Jurkat, Clone E6-1 (cell line): ENCODE measurements at regions not wholly inside any gene's neighbourhood (a gene's known extent, or its start where the extent isn't known, plus 50 kb on each side); places are given as distances from the start of the nearest gene placed in this dataset.

Experiments used
- DNase-seq: peaks from one replicate; pipeline ENCODE4 v3.0.0-alpha.2; 2011; ENCODE audit warnings: low read depth, low spot score
- H3K4me3 ChIP-seq: 2 replicates; pipeline ENCODE4 v1.5.1; 2011; ENCODE audit warnings: mild to moderate bottlenecking, low read length, control low read depth, moderate library complexity

DNA sequence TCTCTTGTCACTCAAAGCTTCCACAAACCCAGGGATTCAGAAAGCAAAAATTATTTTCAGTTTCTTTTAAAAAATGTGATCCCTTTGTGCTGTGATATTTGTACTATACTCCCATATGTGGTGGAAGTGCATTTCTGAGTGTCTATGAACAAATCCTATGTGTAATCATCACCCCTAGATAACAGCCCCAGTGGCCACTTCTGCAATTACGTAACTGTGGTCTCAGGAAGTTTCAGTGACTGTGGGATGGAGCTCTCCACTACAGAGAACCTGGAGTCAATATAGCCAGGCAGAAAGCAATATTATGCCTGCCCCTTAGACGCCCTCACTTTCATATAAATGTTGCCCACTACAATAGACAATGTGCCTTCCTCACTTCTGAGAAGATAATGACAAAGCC lies 1101.7 kb upstream of the GHITM start:
- no peak for DNase-seq
- H3K4me3 ChIP-seq: no peak overlapping the region

DNA sequence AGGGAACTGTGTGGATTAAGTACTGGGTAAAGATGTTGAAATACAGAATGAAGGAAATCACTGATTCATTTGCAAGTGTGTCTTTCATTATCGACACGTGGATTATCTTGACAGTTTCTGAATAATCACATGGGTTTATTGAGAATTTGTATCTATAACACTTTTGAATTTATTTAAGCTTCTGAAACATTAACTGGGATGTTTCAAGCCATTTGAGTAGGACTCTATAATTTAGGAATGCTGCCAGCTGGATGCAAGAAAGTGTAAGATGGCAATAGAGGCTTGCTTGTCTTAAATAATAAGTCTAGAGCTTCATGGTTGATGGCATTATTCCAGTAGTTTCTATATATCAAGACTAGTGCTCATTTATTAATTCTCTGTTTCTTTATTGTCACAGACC lies 1100.7 kb upstream of the GHITM start:
- no peak overlapping the region for H3K4me3 ChIP-seq
- DNase-seq: no peak

GRCh38 chr10:83045731-83046130 lies 1093.6 kb upstream of the GHITM start:
- DNase-seq: no peak
- H3K4me3 ChIP-seq: no peak overlapping the region

DNA sequence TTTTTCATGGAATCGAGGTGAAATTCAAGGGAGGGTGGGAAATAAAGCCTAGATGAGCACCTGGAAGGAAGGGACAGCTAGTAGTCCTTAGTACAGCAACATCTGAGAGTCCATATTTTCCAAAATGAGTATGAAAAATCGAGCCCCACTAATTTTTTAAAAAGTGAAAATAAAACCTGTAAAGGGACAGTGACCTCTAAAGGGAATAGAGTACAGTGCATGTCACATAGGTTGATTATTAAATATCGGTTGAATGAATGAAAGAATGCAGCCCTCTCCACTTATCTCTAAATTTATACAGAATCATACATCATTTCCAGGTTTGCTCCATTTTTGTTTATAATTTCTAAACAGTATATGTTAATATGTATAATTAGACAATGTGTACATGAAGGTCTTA lies 1088.5 kb upstream of the GHITM start:
- DNase-seq: no peak
- H3K4me3 ChIP-seq: no peak overlapping the region

DNA sequence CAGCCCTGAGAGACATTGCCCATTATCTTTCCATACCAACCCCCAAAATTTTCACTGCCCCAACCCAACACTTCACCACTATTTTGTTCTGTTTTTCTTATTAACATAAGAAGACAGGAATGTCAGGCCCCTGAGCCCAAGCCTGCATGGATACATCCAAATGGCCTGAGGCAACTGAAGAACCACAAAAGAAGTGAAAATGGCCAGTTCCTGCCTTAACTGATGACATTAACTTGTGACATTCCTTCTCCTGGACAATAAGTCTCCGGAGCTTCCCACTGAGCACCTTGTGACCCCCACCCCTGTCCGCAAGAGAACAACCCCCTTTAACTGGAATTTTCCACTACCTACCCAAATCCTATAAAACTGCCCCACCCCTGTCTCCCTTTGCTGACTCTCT lies 1076.4 kb upstream of the GHITM start:
- DNase-seq: no peak
- no peak overlapping the region for H3K4me3 ChIP-seq

DNA sequence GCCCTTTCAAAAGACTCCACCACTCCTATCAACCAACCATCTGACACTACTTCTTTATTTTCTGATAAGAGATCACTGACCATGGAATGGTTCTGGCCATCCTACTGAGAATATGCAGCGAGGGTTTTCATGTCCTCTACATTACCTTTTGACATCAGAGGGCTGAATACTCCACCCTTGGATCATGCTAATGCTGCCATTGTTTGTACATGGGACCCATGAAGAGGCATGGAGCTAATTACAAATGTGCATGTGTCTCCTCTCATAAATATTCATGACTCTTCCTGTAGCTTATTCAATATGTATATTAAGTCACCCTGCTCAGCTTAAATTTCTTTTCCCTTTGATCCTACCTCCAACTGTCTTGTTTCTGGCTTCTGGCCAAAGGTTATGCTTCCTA lies 1065.8 kb upstream of the GHITM start:
- DNase-seq: no peak
- no peak overlapping the region for H3K4me3 ChIP-seq

DNA sequence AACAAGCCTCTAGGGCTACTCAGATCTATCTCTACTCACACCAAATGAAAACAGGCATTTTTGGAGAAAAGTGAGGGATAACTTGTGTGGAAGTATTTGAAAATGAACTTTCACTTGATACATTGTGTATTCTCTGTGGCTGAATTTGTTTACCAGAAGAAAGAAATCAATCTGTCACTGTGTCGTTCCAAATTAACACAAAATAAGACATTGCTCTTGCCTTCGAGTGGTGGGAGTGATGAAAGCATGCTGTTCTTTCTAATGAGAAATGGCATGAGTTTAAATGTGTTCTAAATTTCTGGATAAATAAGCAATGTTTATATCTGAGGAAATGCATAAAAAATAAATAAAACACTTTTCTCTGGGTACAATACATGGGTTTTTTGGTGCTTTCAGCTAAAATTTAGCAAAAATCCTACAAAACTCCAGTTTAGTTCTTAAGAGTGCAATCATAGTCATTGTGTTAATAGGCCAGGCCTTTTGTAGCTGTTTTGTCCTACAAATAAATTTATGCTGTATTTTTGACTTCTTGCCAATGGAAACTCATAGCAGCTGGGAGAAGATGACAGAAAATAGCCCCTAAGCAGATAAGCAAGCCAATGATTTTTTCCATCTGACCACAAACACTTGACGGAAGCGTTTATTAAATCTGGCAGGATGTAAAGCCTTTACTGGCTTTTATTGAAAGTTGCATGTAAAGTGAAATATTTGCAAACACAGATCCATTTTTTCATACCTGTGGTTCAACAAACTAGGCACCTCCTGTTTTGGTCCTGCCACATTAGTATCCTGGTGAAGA lies 1064.1 kb upstream of the GHITM start:
- DNase-seq: no peak

GRCh38 chr10:83075815-83076355 lies 1063.4 kb upstream of the GHITM start:
- H3K4me3 ChIP-seq: no peak overlapping the region
- DNase-seq: no peak

More for the DNA sequence above, 1064.1 kb upstream of the GHITM start:
- no peak overlapping the region for H3K4me3 ChIP-seq

- DNase-seq: no peak
- no peak overlapping the region for H3K4me3 ChIP-seq
Observed at GRCh38 chr10:83076443-83076842, 1062.9 kb upstream of the GHITM start.

DNA sequence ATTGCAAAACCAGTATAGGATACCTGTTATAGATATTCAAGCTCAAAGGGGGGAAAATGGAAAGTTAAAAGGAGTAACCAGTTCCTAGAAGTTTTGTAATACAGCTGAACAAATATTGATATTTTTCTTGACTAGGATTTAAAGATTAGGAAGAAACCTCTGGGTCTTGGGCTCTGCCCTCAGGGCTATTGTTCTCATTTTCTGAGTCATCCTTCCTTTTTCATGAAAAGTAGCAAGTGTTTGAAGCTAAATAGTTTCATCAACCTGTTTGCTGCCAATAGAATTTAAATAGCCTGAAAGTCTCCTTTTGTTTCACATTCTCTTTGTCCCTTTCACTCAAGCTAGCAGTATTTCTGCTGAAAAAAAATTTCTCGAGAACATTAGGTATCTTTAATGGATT lies 1061.1 kb upstream of the GHITM start:
- no peak for DNase-seq
- no peak overlapping the region for H3K4me3 ChIP-seq

GRCh38 chr10:83078645-83079044 lies 1060.7 kb upstream of the GHITM start:
- DNase-seq: no peak
- no peak overlapping the region for H3K4me3 ChIP-seq

- no peak for DNase-seq
- H3K4me3 ChIP-seq: no peak overlapping the region
Observed at GRCh38 chr10:83083831-83084230, 1055.5 kb upstream of the GHITM start.

DNA sequence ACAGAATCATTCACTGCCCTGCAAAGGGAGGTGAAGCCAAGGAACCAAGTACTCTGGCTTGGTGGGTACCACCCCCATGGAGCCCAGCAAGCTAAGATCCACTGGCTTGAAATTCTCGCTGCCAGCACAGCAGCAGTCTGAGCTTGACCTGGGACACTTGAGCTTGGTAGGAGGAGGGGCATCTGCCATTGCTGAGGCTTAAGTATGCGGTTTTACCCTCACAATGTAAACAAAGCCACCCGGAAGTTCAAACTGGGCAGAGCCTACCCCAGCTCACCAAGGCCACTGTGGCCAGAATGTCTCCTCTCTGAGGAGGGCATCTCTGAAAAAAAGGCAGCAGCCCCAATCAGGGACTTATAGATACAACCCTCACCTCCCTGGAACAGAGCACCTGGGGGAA lies 1050.0 kb upstream of the GHITM start:
- no peak for DNase-seq
- no peak overlapping the region for H3K4me3 ChIP-seq

DNA sequence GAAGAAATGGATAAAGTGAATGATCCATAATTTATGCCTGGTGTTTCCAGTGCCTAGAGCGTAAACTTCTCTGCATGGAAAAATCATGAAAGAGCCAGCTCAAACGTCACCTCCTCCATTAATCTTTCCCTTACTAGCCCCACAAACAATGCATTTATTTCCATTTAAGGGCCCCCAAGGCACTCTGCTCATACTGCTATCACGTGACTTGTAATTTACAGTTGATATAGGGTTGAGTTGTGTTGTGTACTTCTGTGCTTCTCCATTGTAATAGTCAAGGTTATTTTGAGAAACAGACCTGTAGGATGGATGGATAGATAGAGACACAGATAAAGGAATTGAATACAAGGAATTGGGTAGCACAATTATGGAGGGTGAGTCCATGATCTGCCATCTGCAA lies 1034.7 kb upstream of the GHITM start:
- no peak for DNase-seq
- no peak overlapping the region for H3K4me3 ChIP-seq

- DNase-seq: no peak
- no peak overlapping the region for H3K4me3 ChIP-seq
Observed at GRCh38 chr10:83108565-83109333, 1030.6 kb upstream of the GHITM start.

GRCh38 chr10:83119346-83119745 lies 1020.0 kb upstream of the GHITM start:
- DNase-seq: no peak
- no peak overlapping the region for H3K4me3 ChIP-seq

DNA sequence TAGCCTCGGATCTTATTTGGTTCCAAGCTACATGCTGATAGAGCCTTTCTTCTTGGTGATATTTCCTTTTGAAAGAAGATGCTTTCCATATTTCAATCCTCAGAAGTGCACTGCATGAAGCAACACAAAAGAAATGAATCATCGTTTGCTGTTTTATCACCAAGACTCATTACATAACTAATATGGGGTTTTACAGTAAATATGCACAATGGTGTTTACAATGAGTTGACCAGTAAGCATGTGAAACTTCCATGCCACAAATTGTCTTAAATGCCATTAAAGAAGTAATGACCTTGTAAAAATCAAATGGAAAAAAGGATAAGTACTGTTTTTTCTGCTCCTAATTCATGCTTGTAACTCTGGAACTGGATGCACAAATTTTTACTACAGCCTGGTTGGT lies 1017.0 kb upstream of the GHITM start:
- DNase-seq: no peak
- H3K4me3 ChIP-seq: no peak overlapping the region

DNA sequence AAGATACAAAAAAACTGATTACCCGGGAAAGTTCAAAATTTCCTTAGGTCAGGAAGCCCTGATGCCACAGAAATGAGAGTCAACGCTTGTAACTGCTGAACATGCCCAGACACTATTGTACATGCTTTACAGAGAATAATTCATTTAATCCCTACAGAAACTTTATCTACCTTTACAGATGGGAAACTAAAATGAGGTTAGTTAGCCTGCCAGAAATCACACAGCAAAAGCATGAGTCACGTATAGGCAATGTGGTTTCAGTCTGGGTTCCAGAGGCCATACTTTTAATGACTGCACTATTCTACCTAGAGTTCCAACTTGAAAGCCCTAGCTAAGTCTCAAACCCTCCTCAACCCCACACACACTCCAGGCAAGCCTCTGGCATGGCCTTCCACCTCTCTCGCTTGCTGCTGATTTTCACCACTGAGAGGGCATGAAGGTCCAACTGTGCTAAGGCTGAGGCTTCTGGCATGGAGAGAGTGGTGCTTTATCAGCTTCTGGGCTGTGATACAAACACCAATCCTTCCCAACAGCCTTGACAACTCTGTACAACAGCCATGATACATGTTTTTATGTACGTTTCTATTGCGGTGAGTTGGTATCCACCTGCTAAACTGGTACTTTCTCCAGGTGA lies 1011.2 kb upstream of the GHITM start:
- no peak for DNase-seq
- no peak overlapping the region for H3K4me3 ChIP-seq

DNA sequence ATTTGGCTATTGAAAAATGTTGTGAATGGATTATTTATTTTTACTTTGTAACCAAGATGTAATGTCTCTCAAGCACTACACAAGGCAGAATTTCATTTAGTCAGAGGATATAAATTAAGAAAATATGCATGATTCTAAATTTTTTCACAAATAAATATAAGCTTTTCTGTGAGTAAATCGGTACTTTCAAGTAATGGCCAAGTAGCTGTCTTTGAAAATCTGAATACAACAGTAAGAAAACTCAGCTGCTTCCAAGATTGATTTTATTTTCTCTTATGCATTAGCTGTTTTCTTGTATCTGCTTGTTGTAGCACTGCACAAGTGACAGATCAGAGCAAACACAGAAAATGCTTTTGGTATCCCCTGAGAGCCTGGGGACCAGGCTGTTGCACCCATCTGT lies 998.5 kb upstream of the GHITM start:
- no peak for DNase-seq
- H3K4me3 ChIP-seq: no peak overlapping the region

DNA sequence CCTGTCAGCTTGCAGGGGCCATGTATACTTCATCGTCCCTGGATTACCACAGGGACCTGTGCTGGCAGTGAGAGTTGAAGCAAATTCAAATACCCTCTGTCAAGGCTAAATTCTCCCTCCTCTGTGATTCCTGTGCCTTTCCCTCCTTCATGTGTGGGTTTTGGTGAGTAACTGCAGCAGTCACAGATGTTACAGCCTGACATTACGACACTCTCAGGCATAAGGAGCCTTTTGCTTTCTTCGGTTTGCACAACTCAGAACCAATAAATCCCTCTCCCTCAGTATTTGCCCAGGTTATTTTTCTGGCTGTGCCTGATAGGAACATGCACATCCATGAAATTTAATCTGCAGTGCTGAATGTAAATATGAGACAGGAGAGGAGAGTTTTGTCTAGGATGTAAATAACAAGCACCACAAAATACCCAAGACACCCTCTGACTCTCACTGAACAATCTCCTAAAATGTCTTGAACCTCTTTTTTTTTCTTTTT lies 997.2 kb upstream of the GHITM start:
- H3K4me3 ChIP-seq: no peak overlapping the region
- DNase-seq: no peak
